HCT116 (cell line): ENCODE measurements at regions not wholly inside any gene's neighbourhood (a gene's known extent, or its start where the extent isn't known, plus 50 kb on each side); places are given as distances from the start of the nearest gene placed in this dataset.

Experiments
- ATAC-seq: fragments of 200-7000 bp; cut with Tn5 transposase; 2 replicates; pipeline ENCODE4 v1.9.1; 2020; ENCODE audit warnings: mild to moderate bottlenecking, moderate library complexity
- BruUV-seq: library from RNA; stranded (reverse); fragments of 400-500 nt; replicated peaks from 2 replicates; lab custom pipeline; 2021; lab: Mats Ljungman, UMichigan
- CTCF ChIA-PET: fragments of 300-600 bp; sonication (Branson Sonifier 250); formaldehyde crosslinking; loops from one replicate; lab custom pipeline; 2021; ENCODE audit warnings: antibody characterized with exemption; lab: Charles Lee
- POLR2A ChIA-PET: fragments of 300-600, 350-600 bp; sonication (Branson Sonifier 250); formaldehyde crosslinking; loops from one replicate; lab custom pipeline; 2021; ENCODE audit warnings: antibody characterized with exemption; lab: Charles Lee
- RAD21 ChIA-PET, 2 experiments: fragments of 300-600 bp; sonication (Branson Sonifier 250); formaldehyde crosslinking; loops; one replicate each; lab custom pipeline; 2023; ENCODE audit warnings: low total read pairs in 2 of 2; ENCODE audit not compliant: uncharacterized antibody in 2 of 2, unreplicated experiment in 2 of 2, low non-redundant PET in 1 of 2; lab: Charles Lee
- DNase-seq: peaks from one replicate; pipeline ENCODE4 v3.0.0-alpha.2; 2010; ENCODE audit warnings: low read depth, low spot score
- H2AFZ ChIP-seq: fragments of 200-600 bp; shearing (Covaris generic), sonication (generic); 2 replicates; pipeline ENCODE4 v1.6.1; 2017; ENCODE audit warnings: low read depth, mixed run types, mixed read lengths, antibody characterized with exemption, low read length; ENCODE audit not compliant: poor library complexity, severe bottlenecking
- H3K27ac ChIP-seq: 2 replicates; pipeline ENCODE4 v1.5.1; 2012; ENCODE audit warnings: low read depth, low read length
- H3K27me3 ChIP-seq: fragments of 200-600 bp; sonication (generic); 2 replicates; pipeline ENCODE4 v1.6.1; 2016; ENCODE audit warnings: mixed run types, low read length, mixed read lengths; ENCODE audit not compliant: insufficient read depth
- H3K36me3 ChIP-seq, 2 experiments: fragments of 200-500 bp in 1 of 2; fragments of 200-600 bp in 1 of 2; sonication (Bioruptor generic) in 1 of 2; sonication (generic) in 1 of 2; 2 replicates each; pipeline versions ENCODE4 v1.5.1 to v1.6.1; 2014 to 2016; ENCODE audit warnings: low read length in 2 of 2, inconsistent platforms in 1 of 2, mixed read lengths in 1 of 2, mixed run types in 1 of 2; ENCODE audit not compliant: insufficient read depth in 2 of 2, control insufficient read depth in 1 of 2
- H3K4me1 ChIP-seq, 2 experiments: fragments of 200-600 bp in 1 of 2; sonication (generic) in 1 of 2; 2 replicates each; pipeline versions ENCODE4 v1.5.1 to v1.6.1; 2012 to 2017; ENCODE audit warnings: low read length in 2 of 2, inconsistent platforms in 1 of 2, mild to moderate bottlenecking in 1 of 2, mixed read lengths in 1 of 2, mixed run types in 1 of 2, moderate library complexity in 1 of 2; ENCODE audit not compliant: insufficient read depth in 2 of 2, control insufficient read depth in 1 of 2
- H3K4me2 ChIP-seq: fragments of 200-600 bp; sonication (generic); 2 replicates; pipeline ENCODE4 v1.6.1; 2017; ENCODE audit warnings: mixed run types, low read length, mixed read lengths
- H3K4me3 ChIP-seq, 2 experiments: fragments of 200-600 bp in 1 of 2; sonication (generic) in 1 of 2; replicated peaks in 1 of 2; 2 replicates each; pipeline ENCODE4 v1.5.1; 2011 to 2016; ENCODE audit warnings: low read length in 2 of 2, control low read depth in 1 of 2, low read depth in 1 of 2, mild to moderate bottlenecking in 1 of 2, mixed read lengths in 1 of 2, mixed run types in 1 of 2
- H3K79me2 ChIP-seq: fragments of 200-600 bp; sonication (generic); 2 replicates; pipeline ENCODE4 v1.6.1; 2017; ENCODE audit warnings: mild to moderate bottlenecking, mixed run types, low read length, moderate library complexity, mixed read lengths; ENCODE audit not compliant: insufficient read depth
- H3K9ac ChIP-seq: fragments of 200-600 bp; sonication (generic); 2 replicates; pipeline ENCODE4 v1.6.1; 2016; ENCODE audit warnings: low read length, mixed read lengths
- H3K9me2 ChIP-seq: fragments of 200-600 bp; sonication (generic), shearing (Covaris generic); 2 replicates; pipeline ENCODE4 v1.6.1; 2017; ENCODE audit warnings: mixed run types, mild to moderate bottlenecking, moderate library complexity; ENCODE audit not compliant: insufficient read depth
- H3K9me3 ChIP-seq, 2 experiments: fragments of 200-500 bp in 1 of 2; fragments of 200-600 bp in 1 of 2; sonication (Bioruptor generic) in 1 of 2; sonication (generic) in 1 of 2; 2 replicates each; pipeline ENCODE4 v1.6.1; 2014 to 2017; ENCODE audit warnings: low read length in 2 of 2, mixed read lengths in 2 of 2, inconsistent platforms in 1 of 2, low read depth in 1 of 2, mild to moderate bottlenecking in 1 of 2, mixed run types in 1 of 2, moderate library complexity in 1 of 2; ENCODE audit not compliant: control insufficient read depth in 1 of 2, insufficient read depth in 1 of 2
- H4K20me1 ChIP-seq: fragments of 200-600 bp; sonication (generic), shearing (Covaris generic); 2 replicates; pipeline ENCODE4 v1.6.1; 2017; ENCODE audit warnings: mixed run types, mild to moderate bottlenecking, moderate library complexity; ENCODE audit not compliant: insufficient read depth
- ATF3 ChIP-seq: IDR thresholded peaks from 2 replicates; pipeline ENCODE4 v1.6.1; 2012
- CEBPB ChIP-seq: IDR thresholded peaks from 2 replicates; pipeline ENCODE4 v1.6.1; 2012; ENCODE audit warnings: low read depth
- CTCF ChIP-seq, 3 experiments: fragments of 200-600 bp in 1 of 3; sonication (generic) in 1 of 3; IDR thresholded peaks in 2 of 3; conservative IDR thresholded peaks in 1 of 3; 2 replicates each; pipeline ENCODE4 v1.5.1; 2012 to 2017; ENCODE audit warnings: low read depth in 2 of 3, low read length in 2 of 3, antibody characterized with exemption in 1 of 3, borderline replicate concordance in 1 of 3, control low read depth in 1 of 3, mild to moderate bottlenecking in 1 of 3, mixed read lengths in 1 of 3, mixed run types in 1 of 3, moderate library complexity in 1 of 3; ENCODE audit not compliant: insufficient read depth in 1 of 3
- ELF1 ChIP-seq: IDR thresholded peaks from 2 replicates; pipeline ENCODE4 v1.6.1; 2012; ENCODE audit warnings: low read depth, borderline replicate concordance
- EZH2 ChIP-seq: fragments of 200-600 bp; sonication (generic); IDR thresholded peaks from 2 replicates; pipeline ENCODE4 v1.6.1; 2017; ENCODE audit warnings: antibody characterized with exemption, mixed run types
- EZH2phosphoT487 ChIP-seq: fragments of 200-600 bp; IDR thresholded peaks from 2 replicates; pipeline ENCODE4 v1.6.1; 2018; ENCODE audit warnings: antibody characterized with exemption, borderline replicate concordance
- JUND ChIP-seq: IDR thresholded peaks from 2 replicates; pipeline ENCODE4 v1.6.1; 2012
- MAX ChIP-seq: IDR thresholded peaks from 2 replicates; pipeline ENCODE4 v1.6.1; 2012
- POLR2AphosphoS5 ChIP-seq: IDR thresholded peaks from 2 replicates; pipeline ENCODE4 v1.6.1; 2011; ENCODE audit warnings: mild to moderate bottlenecking, low read depth, low read length, moderate library complexity
- SIN3A ChIP-seq: IDR thresholded peaks from 2 replicates; pipeline ENCODE4 v1.6.1; 2012; ENCODE audit warnings: low read depth
- SRF ChIP-seq: IDR thresholded peaks from 2 replicates; pipeline ENCODE4 v1.6.1; 2012; ENCODE audit warnings: low read depth
- YY1 ChIP-seq: IDR thresholded peaks from 2 replicates; pipeline ENCODE4 v1.6.1; 2011; ENCODE audit warnings: low read length, low read depth, moderate library complexity, mild to moderate bottlenecking; ENCODE audit not compliant: insufficient replicate concordance; ENCODE audit errors: extremely low read depth
- ZBTB33 ChIP-seq: IDR thresholded peaks from 2 replicates; pipeline ENCODE4 v1.6.1; 2011; ENCODE audit warnings: mild to moderate bottlenecking, low read length, moderate library complexity; ENCODE audit not compliant: insufficient replicate concordance; ENCODE audit errors: extremely low read depth
- ZFX ChIP-seq: fragments of 450-650 bp; IDR thresholded peaks from 2 replicates; pipeline ENCODE4 v1.6.1; 2017
- ZNF274 ChIP-seq: fragments of 200-500 bp; sonication (Bioruptor generic); IDR thresholded peaks from 2 replicates; pipeline ENCODE4 v1.6.1; 2014; ENCODE audit warnings: mild to moderate bottlenecking, low read depth, low read length, inconsistent platforms
- intact Hi-C: fragments of 100-400 bp; cut with micrococcal nuclease; formaldehyde crosslinking; loops from 2 replicates; pipeline ENCODE4 v1.10.0; 2022

- Histone ChIP-seq H3K9me3 (no peaks in the 10 kb centered on the region), H3K36me3 (no peaks in the 10 kb centered on the region), H2AFZ (no peak overlapping the region), H3K27me3 (no peaks in the 10 kb centered on the region), H3K4me1 (no peaks in the 10 kb centered on the region), H3K9ac (no peak overlapping the region), H3K79me2 (no peaks in the 10 kb centered on the region), H3K4me3 (no peak overlapping the region), H3K4me2 (no peak overlapping the region), H4K20me1 (no peaks in the 10 kb centered on the region), H3K27ac (no peak overlapping the region), H3K9me2 (no peaks in the 10 kb centered on the region)
- DNase-seq (no peak), ATAC-seq (no peak)
- CTCF ChIA-PET, result no interaction called here
- BruUV-seq, result no TSS peak
- RAD21 ChIA-PET, result no interaction called here
- no peak for TF ChIP-seq EZH2phosphoT487
- TF ChIP-seq SIN3A, result no peak
- no peak for TF ChIP-seq CTCF (IDR thresholded peaks at IDR 0.05 in 2 of 3, conservative IDR thresholded peaks at IDR 0.05 in 1 of 3; ENCODE audit: borderline replicate concordance in 1 of 3, insufficient read depth in 1 of 3, low read depth in 2 of 3, low read length in 2 of 3)
- no peak for TF ChIP-seq POLR2AphosphoS5
- no peak for TF ChIP-seq SRF
- no peak for TF ChIP-seq MAX
- TF ChIP-seq ELF1, result no peak
- no peak for TF ChIP-seq ZFX
- no peak for TF ChIP-seq CEBPB
- intact Hi-C loops, result no loop called here
- POLR2A ChIA-PET, result no interaction called here
These were observed 578.9 kb upstream of the NR5A2 start for GRCh38 chr1:199448646-199449045.

- Histone ChIP-seq H3K27ac (no peak overlapping the region), H3K9ac (no peak overlapping the region), H3K27me3 (no peaks in the 10 kb centered on the region), H3K79me2 (no peaks in the 10 kb centered on the region), H4K20me1 (no peaks in the 10 kb centered on the region), H3K9me2 (no peaks in the 10 kb centered on the region), H3K4me3 (no peak overlapping the region), H3K36me3 (no peaks in the 10 kb centered on the region), H3K9me3 (no peaks in the 10 kb centered on the region), H3K4me1 (no peaks in the 10 kb centered on the region), H2AFZ (no peak overlapping the region), H3K4me2 (no peak overlapping the region)
- no peak for ATAC-seq
- ChIA-PET RAD21 (no interaction called here), CTCF (no interaction called here), POLR2A (no interaction called here)
- BruUV-seq, result no TSS peak
- no peak for DNase-seq
- intact Hi-C loops, result no loop called here
- TF ChIP-seq JUND (no peak), EZH2 (no peak), SIN3A (no peak), ZNF274 (no peak), ZBTB33 (no peak), EZH2phosphoT487 (no peak), ATF3 (no peak), YY1 (no peak), ZFX (no peak), ELF1 (no peak)
These were observed 578.3 kb upstream of the NR5A2 start for GRCh38 chr1:199449221-199449620.
